A673 (cell line): ENCODE measurements at regions not wholly inside any gene's neighbourhood (a gene's known extent, or its start where the extent isn't known, plus 50 kb on each side); places are given as distances from the start of the nearest gene placed in this dataset.
"Not testable (repeated sequence)": the region's sequence is repeated elsewhere in the genome, so short reads cannot be mapped to it uniquely, and the experiment has no call there.

Experiments used
- CTCF ChIP-seq: fragments of 300-800, 200-600 bp; sonication (generic); conservative IDR thresholded peaks from 2 replicates; pipeline ENCODE4 v1.5.1; 2017; ENCODE audit warnings: low read depth, mild to moderate bottlenecking, antibody characterized with exemption, low read length, moderate library complexity, mixed read lengths
- EZH2 ChIP-seq: fragments of 200-600 bp; sonication (generic); IDR thresholded peaks from 2 replicates; pipeline ENCODE4 v1.6.1; 2017; ENCODE audit warnings: borderline replicate concordance, low read depth, mild to moderate bottlenecking, mixed read lengths, antibody characterized with exemption, low read length; ENCODE audit not compliant: poor library complexity, severe bottlenecking

GRCh38 chr17:63025637-63026036, 59.6 kb downstream of the TANC2 start:
- TF ChIP-seq CTCF, EZH2: not testable (repeated sequence)
